Activated T-cell treated with anti-CD3 and anti-CD28 coated beads for 4 hours (primary cell): ENCODE measurements at regions not wholly inside any gene's neighbourhood (a gene's known extent, or its start where the extent isn't known, plus 50 kb on each side); places are given as distances from the start of the nearest gene placed in this dataset.

Experiments
- DNase-seq: peaks from one replicate; pipeline ENCODE4 v3.0.0-alpha.2; 2020

DNA sequence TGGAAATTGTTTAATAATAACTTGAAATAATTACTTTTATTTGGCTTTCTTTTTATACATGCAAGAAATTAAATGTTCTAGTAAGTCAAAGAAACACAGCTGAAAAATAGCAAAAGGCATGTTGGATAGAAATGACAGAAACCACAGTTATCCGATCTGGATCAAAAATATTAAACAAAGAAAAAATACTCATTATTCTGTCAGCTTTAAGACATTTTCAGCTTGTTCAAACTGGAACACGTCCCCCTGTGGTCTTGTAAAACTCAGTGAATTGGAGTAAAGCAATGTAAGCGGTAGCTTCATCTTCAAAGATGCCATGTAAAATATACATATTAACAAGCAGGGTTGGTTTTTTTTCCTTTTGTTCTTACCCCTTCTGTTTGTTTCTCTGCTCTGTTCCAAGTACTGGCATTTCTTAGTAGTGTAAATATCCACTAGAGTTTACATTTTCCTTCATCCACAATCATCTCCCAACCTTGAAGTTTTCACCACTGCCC is 223.4 kb downstream of the IGSF11 start:
- no peak for DNase-seq

DNA sequence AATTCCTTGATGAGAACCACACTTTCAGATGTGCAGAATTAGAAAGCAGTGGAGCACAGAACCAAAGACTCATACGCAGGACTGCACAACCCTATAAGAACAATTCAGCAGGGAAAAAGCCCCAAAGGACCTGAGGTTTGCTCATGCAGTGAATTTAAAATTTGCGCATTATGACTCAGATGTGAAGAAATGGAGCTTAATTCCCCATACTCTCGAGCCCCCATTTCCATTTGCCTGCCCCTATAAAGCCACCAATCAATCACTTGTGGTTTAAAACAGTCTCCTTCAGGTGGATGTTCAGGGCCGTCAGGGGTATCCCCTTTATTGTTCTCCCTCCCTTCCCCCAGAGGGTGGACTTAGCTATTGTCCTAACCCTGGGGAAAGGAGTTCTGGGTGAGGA is 221.2 kb downstream of the IGSF11 start:
- no peak for DNase-seq

DNA sequence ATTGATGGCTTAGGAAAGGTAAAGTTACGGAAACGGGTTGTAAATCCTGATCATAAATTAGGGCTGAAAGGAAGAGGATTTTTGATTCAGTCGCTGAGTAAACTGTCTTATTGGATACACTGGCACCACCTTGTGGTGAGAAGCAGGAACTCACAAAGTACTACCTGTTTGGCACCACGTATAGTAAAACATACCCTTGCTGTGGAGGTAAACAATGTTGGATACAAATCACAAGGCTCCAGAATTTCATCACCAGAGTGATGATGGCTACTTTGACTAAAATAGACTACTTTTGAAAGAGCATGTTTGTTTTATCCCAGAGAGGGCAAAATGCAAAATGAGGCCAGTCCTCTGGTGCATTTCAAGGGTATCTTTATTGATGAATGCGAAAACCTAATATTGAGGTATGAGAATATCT is 216.9 kb downstream of the IGSF11 start:
- DNase-seq = peak; percentile 7

DNA sequence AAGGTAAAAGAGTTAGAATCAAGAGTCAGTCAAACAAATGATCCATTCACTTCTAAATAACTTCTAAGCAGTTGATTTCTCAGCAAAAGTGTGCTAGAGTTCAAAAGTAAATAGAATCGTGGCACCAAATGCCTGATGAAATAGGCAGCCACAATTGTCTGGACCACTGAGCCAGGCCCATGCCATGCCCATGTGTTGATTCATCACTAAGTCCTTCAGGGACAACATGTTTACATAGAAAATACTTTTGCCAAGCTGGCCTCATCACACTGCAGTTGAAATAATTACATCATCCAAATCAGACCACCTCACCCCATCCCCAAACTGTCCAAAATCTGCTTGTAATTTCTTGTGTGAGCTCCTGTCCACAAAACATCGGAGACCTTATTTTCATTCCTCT is 216.3 kb downstream of the IGSF11 start:
- DNase-seq = no peak

DNA sequence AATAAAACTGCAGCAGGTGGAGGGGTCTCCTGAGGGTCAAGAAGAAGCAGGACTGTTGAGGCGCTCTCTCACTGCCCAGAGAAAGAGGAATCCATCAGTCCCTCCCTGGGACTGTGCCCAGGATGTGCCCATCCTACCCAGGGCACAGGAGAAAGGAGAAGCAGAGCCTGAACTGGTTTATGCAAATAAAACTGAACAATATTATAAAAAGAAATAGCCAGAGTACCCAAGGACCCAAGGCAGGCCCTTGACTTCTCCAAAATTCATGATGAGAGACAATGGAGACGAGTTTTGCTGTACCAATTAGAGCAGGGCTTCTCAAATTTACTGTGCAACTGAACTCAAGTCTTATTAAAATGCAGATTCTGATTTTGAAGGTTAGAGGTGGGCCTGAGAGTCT is 211.0 kb downstream of the IGSF11 start:
- no peak for DNase-seq

DNA sequence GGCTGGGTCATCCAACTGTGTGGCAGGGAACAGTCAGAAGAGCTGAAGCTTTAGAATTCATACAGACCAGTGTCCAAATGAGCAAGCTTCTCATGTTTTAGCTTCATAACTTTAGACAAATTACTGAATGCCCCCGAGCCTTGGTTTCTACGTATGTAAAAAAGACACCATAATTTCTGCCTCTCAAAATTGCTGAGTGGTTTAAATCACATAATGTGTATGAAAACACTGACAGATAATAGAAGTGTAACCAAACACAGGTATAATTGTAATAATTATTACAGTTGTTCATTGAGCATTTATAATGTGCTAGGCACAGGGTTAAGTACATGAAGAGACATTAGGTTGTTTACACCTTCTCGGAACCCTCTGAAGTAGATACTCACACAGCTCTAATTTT is 207.2 kb downstream of the IGSF11 start:
- no peak for DNase-seq

DNA sequence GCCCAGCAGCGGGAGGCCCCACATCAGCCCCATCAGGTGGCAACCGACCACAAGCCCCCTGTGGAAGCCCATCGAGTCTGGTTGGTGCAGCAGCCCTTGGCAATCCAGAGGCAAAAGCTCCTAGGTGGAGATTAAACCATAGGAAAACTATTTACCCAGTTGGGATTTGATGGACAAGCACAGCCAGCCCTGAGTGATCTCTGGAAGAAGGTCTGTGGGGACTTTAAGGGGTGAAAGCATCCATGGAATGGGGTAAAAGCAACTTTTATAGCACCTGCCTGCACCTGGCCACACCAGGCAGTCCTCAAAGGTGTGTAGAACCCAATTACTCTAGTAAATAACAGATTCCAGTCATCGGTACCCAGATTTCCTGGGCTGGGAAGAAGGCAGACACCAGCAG is 206.3 kb downstream of the IGSF11 start:
- no peak for DNase-seq

DNA sequence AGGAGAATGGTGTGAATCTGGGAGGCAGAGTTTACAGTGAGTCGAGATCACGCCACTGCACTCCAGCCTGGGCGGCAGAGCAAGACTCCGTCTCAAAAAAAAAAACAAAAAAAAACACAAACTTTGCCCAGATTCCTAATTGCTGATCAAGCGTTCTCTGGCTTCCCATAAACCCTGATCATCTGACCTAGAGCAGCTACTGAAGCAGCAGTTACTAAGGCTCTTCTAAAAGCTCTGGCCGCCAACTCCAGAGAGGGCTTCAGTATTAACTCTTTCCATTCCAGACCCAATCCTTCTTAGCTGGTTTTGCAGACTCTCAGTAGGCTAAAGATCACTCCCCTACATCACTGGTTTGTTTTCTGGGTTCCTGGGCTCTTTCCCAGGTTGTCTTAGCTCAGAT is 201.6 kb downstream of the IGSF11 start:
- no peak for DNase-seq

DNA sequence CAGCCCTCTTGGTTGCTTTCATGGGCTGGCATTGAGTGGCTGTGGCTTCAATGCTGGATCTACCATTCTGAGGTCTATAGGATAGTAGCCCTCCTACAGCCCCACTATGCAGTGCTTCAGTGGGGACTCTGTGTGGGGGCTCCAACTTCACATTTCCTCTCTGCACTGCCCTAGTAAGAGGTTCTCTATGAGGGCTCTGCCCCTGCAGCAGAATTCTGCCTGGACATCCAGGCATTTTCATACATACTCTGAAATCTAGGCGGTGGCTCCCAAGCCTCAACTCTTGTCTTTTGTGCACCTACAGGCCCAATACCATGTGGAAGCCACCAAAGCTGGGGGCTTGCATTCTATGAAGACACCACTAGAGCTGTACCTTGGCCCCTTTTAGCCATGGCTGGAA is 195.8 kb downstream of the IGSF11 start:
- no peak for DNase-seq

DNA sequence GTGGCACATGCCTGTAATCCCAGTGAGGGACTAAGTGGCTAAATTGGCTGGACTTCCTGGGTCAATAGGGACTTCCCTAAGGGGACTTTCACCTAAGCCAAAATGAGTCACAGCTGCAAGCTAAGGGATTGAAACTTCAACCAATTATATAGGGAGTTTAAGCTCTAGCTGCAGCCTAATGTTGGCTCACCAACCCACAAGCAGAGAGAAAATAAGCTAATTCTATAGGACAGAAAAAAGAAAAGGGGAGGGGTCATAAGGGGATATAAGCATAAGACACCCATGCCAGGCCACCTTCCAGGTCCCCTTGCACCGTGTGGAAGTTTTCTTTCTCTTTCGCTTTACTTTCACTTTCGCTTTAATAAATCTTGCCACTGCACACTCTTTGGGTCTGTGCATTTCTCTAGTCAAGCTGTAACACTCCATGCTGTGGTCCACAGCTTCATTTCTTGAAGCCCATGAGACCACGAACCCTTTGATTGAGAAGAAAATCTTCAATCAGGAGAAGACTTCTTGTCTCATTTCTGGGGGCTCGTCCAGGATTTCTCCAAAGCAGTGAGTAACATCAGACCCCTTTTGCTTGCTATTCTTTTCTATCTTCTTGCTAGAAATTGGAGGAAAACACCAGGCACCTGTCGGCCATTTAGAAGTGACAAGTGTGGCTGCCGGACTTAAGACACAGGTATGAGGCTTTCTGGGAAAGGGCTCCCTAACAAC is 192.3 kb downstream of the IGSF11 start:
- no peak for DNase-seq

DNA sequence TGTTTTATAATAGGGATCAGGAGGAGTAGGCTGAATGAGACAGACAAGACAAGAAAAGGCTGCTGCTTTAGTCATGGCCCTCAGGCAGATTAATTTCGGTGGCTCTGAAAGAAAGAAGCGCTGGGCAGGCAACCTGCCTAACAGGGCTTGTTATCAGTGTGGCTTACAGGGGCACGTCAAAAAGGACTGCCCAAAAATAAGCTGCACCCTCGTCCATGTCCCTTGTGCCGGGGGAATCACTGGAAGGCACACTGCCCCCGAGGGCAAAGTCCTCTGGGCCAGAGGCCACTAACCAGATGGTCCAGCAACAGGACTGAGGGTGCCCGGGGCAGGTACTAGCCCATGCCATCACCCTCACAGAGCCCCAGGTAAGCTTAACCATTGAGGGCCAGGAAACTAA is 188.5 kb downstream of the IGSF11 start:
- DNase-seq = no peak
